ENCODE measurements at regions not wholly inside any gene's neighbourhood (a gene's known extent, or its start where the extent isn't known, plus 50 kb on each side); places are given as distances from the start of the nearest gene placed in this dataset.

GRCh38 chr3:160052385-160053047 lies 63.9 kb downstream of the IL12A start:
- TF ChIP-seq CTCF (conservative IDR thresholded peaks at IDR 0.05; ENCODE audit: low read depth, low read length): no peak
- TF ChIP-seq EZH2 (IDR thresholded peaks at IDR 0.05; ENCODE audit: low read length, unreplicated experiment): no peak
